Activated CD8-positive, alpha-beta memory T cell treated with anti-CD3 and anti-CD28 coated beads, Interleukin-2, amount 10 ng/mL, durations not matched to agents 7 days and 5 days (primary cell): ENCODE measurements at regions not wholly inside any gene's neighbourhood (a gene's known extent, or its start where the extent isn't known, plus 50 kb on each side); places are given as distances from the start of the nearest gene placed in this dataset.

Source experiments
- ATAC-seq: fragments of 150-1000 bp; cut with Tn5 transposase; one replicate; pipeline ENCODE4 v1.10.0; 2021; ENCODE audit warnings: moderate library complexity
- CTCF ChIA-PET: fragments of 350-600 bp; sonication (Branson Sonifier 250); formaldehyde crosslinking; loops from one replicate; lab custom pipeline; 2021; ENCODE audit warnings: antibody characterized with exemption; lab: Charles Lee
- DNase-seq: peaks from one replicate; pipeline ENCODE4 v3.0.0-alpha.2; 2020
- H3K27ac Mint-ChIP-seq: one replicate; pipeline ENCODE4 v1.8.0; 2021; ENCODE audit warnings: mild to moderate bottlenecking, mixed read lengths
- H3K27me3 Mint-ChIP-seq: one replicate; pipeline ENCODE4 v1.8.0; 2021; ENCODE audit warnings: mixed read lengths
- H3K36me3 Mint-ChIP-seq: one replicate; pipeline ENCODE4 v1.8.0; 2021; ENCODE audit warnings: mild to moderate bottlenecking, mixed read lengths
- H3K4me1 Mint-ChIP-seq: one replicate; pipeline ENCODE4 v1.8.0; 2021; ENCODE audit warnings: mixed read lengths
- H3K4me3 Mint-ChIP-seq: one replicate; pipeline ENCODE4 v1.8.0; 2021; ENCODE audit warnings: mild to moderate bottlenecking, moderate library complexity, mixed read lengths
- H3K9me3 Mint-ChIP-seq: one replicate; pipeline ENCODE4 v1.8.0; 2022; ENCODE audit warnings: low read depth, mixed read lengths

GRCh38 chr2:175626796-175627195, 375.3 kb downstream of the LNPK start:
- H3K36me3 Mint-ChIP-seq = no peaks in the 10 kb centered on the region
- H3K4me1 Mint-ChIP-seq = no peaks in the 10 kb centered on the region
- H3K9me3 Mint-ChIP-seq = no peaks in the 10 kb centered on the region
- no peak overlapping the region for H3K4me3 Mint-ChIP-seq
- peaks cover 2% of the 10 kb centered on the region for H3K27me3 Mint-ChIP-seq
- no peak for DNase-seq
- CTCF ChIA-PET = no interaction called here
- ATAC-seq = no peak
- no peak overlapping the region for H3K27ac Mint-ChIP-seq

- Mint-ChIP-seq H3K36me3 (no peaks in the 10 kb centered on the region), H3K4me1 (no peaks in the 10 kb centered on the region), H3K4me3 (no peak overlapping the region), H3K9me3 (no peaks in the 10 kb centered on the region), H3K27me3 (peaks cover 4% of the 10 kb centered on the region), H3K27ac (no peak overlapping the region)
- CTCF ChIA-PET = no interaction called here
- no peak for ATAC-seq
- no peak for DNase-seq
Observed at GRCh38 chr2:175624785-175625184, 377.3 kb downstream of the LNPK start.

GRCh38 chr2:175624211-175624761, 377.8 kb downstream of the LNPK start:
- no peaks in the 10 kb centered on the region for H3K36me3 Mint-ChIP-seq
- no peak for DNase-seq
- CTCF ChIA-PET = interaction anchor here (1.2 kb wide), 1 partner anchor 26 kb away, joined by 4 read pairs; no protein-coding TSS in a partner anchor

GRCh38 chr2:175621821-175622220, 380.2 kb downstream of the LNPK start:
- CTCF ChIA-PET = no interaction called here
- Mint-ChIP-seq H3K4me1 (no peaks in the 10 kb centered on the region), H3K27me3 (peaks cover 6% of the 10 kb centered on the region), H3K36me3 (no peaks in the 10 kb centered on the region), H3K9me3 (no peaks in the 10 kb centered on the region), H3K27ac (no peak overlapping the region), H3K4me3 (no peak overlapping the region)
- DNase-seq (no peak), ATAC-seq (no peak)

More at GRCh38 chr2:175624211-175624761, 377.8 kb downstream of the LNPK start:
- H3K27me3 Mint-ChIP-seq = peaks cover 4% of the 10 kb centered on the region
- no peak overlapping the region for H3K4me3 Mint-ChIP-seq
- ATAC-seq = no peak
- no peaks in the 10 kb centered on the region for H3K9me3 Mint-ChIP-seq
- H3K4me1 Mint-ChIP-seq = no peaks in the 10 kb centered on the region
- H3K27ac Mint-ChIP-seq = no peak overlapping the region

- CTCF ChIA-PET = interaction anchor here (1.0 kb wide), 1 partner anchor 70 kb away, joined by 3 read pairs; no protein-coding TSS in a partner anchor
- Mint-ChIP-seq H3K4me3 (no peak overlapping the region), H3K27ac (no peak overlapping the region), H3K27me3 (peaks cover 4% of the 10 kb centered on the region), H3K4me1 (no peaks in the 10 kb centered on the region), H3K36me3 (no peaks in the 10 kb centered on the region), H3K9me3 (no peaks in the 10 kb centered on the region)
- DNase-seq (no peak), ATAC-seq (no peak)
Observed at GRCh38 chr2:175620106-175620505, 382.0 kb downstream of the LNPK start.

- H3K9me3 Mint-ChIP-seq = no peaks in the 10 kb centered on the region
- ATAC-seq (no peak), DNase-seq (no peak)
- CTCF ChIA-PET = no interaction called here
- H3K36me3 Mint-ChIP-seq = no peaks in the 10 kb centered on the region
- no peak overlapping the region for H3K4me3 Mint-ChIP-seq
- no peak overlapping the region for H3K27ac Mint-ChIP-seq
- no peaks in the 10 kb centered on the region for H3K4me1 Mint-ChIP-seq
- H3K27me3 Mint-ChIP-seq = peaks cover 4% of the 10 kb centered on the region
Observed at GRCh38 chr2:175619179-175620045, 382.7 kb downstream of the LNPK start.

- Mint-ChIP-seq H3K27me3 (no peaks in the 10 kb centered on the region), H3K4me1 (no peaks in the 10 kb centered on the region), H3K27ac (no peak overlapping the region), H3K36me3 (no peaks in the 10 kb centered on the region), H3K4me3 (no peak overlapping the region), H3K9me3 (no peaks in the 10 kb centered on the region)
- CTCF ChIA-PET = no interaction called here
- ATAC-seq (no peak), DNase-seq (no peak)
Observed at GRCh38 chr2:175612280-175612679, 389.8 kb downstream of the LNPK start.

- H3K4me3 Mint-ChIP-seq = no peak overlapping the region
Observed at GRCh38 chr2:175606010-175606841, 395.8 kb downstream of the LNPK start.

GRCh38 chr2:175605640-175606009, 396.4 kb downstream of the LNPK start:
- CTCF ChIA-PET = no interaction called here
- Mint-ChIP-seq H3K27me3 (no peaks in the 10 kb centered on the region), H3K4me3 (no peak overlapping the region), H3K4me1 (no peaks in the 10 kb centered on the region), H3K9me3 (no peaks in the 10 kb centered on the region), H3K27ac (no peak overlapping the region), H3K36me3 (no peaks in the 10 kb centered on the region)
- DNase-seq (no peak), ATAC-seq (no peak)

More at GRCh38 chr2:175606010-175606841, 395.8 kb downstream of the LNPK start:
- Mint-ChIP-seq H3K27me3 (no peaks in the 10 kb centered on the region), H3K9me3 (no peaks in the 10 kb centered on the region), H3K36me3 (no peaks in the 10 kb centered on the region), H3K4me1 (no peaks in the 10 kb centered on the region), H3K27ac (no peak overlapping the region)
- CTCF ChIA-PET = no interaction called here
- DNase-seq (no peak), ATAC-seq (no peak)

GRCh38 chr2:175601969-175602368, 400.1 kb downstream of the LNPK start:
- CTCF ChIA-PET = no interaction called here
- H3K36me3 Mint-ChIP-seq = no peaks in the 10 kb centered on the region

GRCh38 chr2:175599966-175600831, 401.9 kb downstream of the LNPK start:
- CTCF ChIA-PET = no interaction called here

More at GRCh38 chr2:175601969-175602368, 400.1 kb downstream of the LNPK start:
- no peaks in the 10 kb centered on the region for H3K4me1 Mint-ChIP-seq
- no peak overlapping the region for H3K4me3 Mint-ChIP-seq
- no peaks in the 10 kb centered on the region for H3K9me3 Mint-ChIP-seq
- DNase-seq = no peak
- no peak for ATAC-seq
- no peak overlapping the region for H3K27ac Mint-ChIP-seq
- no peaks in the 10 kb centered on the region for H3K27me3 Mint-ChIP-seq

GRCh38 chr2:175597286-175597685, 404.8 kb downstream of the LNPK start:
- CTCF ChIA-PET = no interaction called here
- peaks cover 2% of the 10 kb centered on the region for H3K9me3 Mint-ChIP-seq
- H3K36me3 Mint-ChIP-seq = no peaks in the 10 kb centered on the region
- no peak for DNase-seq
- H3K4me1 Mint-ChIP-seq = no peaks in the 10 kb centered on the region
- H3K27me3 Mint-ChIP-seq = no peaks in the 10 kb centered on the region
- no peak for ATAC-seq
- no peak overlapping the region for H3K4me3 Mint-ChIP-seq
- H3K27ac Mint-ChIP-seq = no peak overlapping the region

More at GRCh38 chr2:175599966-175600831, 401.9 kb downstream of the LNPK start:
- Mint-ChIP-seq H3K4me3 (no peak overlapping the region), H3K36me3 (no peaks in the 10 kb centered on the region), H3K27ac (no peak overlapping the region), H3K27me3 (no peaks in the 10 kb centered on the region), H3K4me1 (no peaks in the 10 kb centered on the region), H3K9me3 (no peaks in the 10 kb centered on the region)
- DNase-seq (no peak), ATAC-seq (no peak)

- no peaks in the 10 kb centered on the region for H3K36me3 Mint-ChIP-seq
- H3K27me3 Mint-ChIP-seq = no peaks in the 10 kb centered on the region
- DNase-seq = no peak
- H3K4me1 Mint-ChIP-seq = no peaks in the 10 kb centered on the region
- no peak overlapping the region for H3K4me3 Mint-ChIP-seq
- H3K27ac Mint-ChIP-seq = no peak overlapping the region
- CTCF ChIA-PET = no interaction called here
- ATAC-seq = no peak
- H3K9me3 Mint-ChIP-seq = peaks cover 2% of the 10 kb centered on the region
Observed at GRCh38 chr2:175595139-175595538, 406.9 kb downstream of the LNPK start.
